ENCODE measurements at regions not wholly inside any gene's neighbourhood (a gene's known extent, or its start where the extent isn't known, plus 50 kb on each side); places are given as distances from the start of the nearest gene placed in this dataset.

GRCh38 chr6:129967427-129967826 lies 51.0 kb upstream of the L3MBTL3 start:
- Mint-ChIP-seq H3K4me1 (no peaks in the 10 kb centered on the region), H3K4me3 (no peak overlapping the region), H3K36me3 (ENCODE audit: low read depth) (no peaks in the 10 kb centered on the region), H3K9me3 (peaks cover 4% of the 10 kb centered on the region), H3K27me3 (ENCODE audit: low read depth, poor library complexity) (no peaks in the 10 kb centered on the region), H3K27ac (no peak overlapping the region)
- no peak for TF ChIP-seq CTCF (IDR thresholded peaks at IDR 0.05)
- no peak for DNase-seq

DNA sequence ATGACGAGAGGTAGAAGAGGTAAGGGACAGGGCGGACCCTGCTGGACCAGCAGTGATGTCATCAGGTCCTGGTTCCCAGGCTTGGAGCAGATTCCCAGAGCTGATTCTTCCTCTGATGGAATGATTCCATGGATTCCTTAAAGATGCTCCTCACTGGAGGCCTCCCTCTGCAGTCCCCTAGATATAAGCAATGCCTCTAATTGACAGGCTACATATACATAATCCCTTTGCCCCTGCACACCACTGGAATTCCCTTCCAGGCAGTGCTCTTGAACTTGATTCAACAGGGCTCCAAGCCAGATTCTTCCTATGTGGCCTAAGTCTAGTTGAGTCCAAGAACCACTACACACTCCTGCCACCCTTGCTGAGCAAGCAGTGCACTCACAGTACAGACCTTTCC lies 52.3 kb upstream of the L3MBTL3 start:
- H3K4me1 Mint-ChIP-seq: no peaks in the 10 kb centered on the region
- TF ChIP-seq CTCF (IDR thresholded peaks at IDR 0.05): no peak
- H3K9me3 Mint-ChIP-seq: peaks cover 4% of the 10 kb centered on the region
- no peak overlapping the region for H3K4me3 Mint-ChIP-seq
- H3K36me3 Mint-ChIP-seq (ENCODE audit: low read depth): no peaks in the 10 kb centered on the region
- H3K27ac Mint-ChIP-seq: no peak overlapping the region
- no peaks in the 10 kb centered on the region for H3K27me3 Mint-ChIP-seq (ENCODE audit: low read depth, poor library complexity)
- DNase-seq: no peak

DNA sequence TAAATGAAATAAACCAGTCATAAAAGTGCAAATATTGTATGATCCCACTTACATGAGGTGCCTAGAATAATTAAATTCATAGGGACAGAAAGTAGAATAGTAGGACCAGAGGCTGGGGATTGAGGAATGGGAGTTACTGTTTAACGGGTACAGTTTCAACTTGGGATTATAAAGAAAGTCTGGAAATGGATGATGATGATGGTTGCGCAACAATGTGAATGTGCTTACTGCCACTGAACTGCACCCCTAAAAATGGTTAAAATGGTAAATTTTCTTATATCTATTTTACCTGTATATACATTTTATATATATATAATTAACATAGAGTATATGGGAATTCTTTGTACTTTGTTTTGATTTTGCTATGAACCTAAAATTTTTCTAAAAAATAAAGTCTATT lies 53.3 kb upstream of the L3MBTL3 start:
- no peak for DNase-seq
- H3K9me3 Mint-ChIP-seq: peaks cover 4% of the 10 kb centered on the region
- no peaks in the 10 kb centered on the region for H3K4me1 Mint-ChIP-seq
- no peaks in the 10 kb centered on the region for H3K36me3 Mint-ChIP-seq (ENCODE audit: low read depth)
- no peaks in the 10 kb centered on the region for H3K27me3 Mint-ChIP-seq (ENCODE audit: low read depth, poor library complexity)
- H3K27ac Mint-ChIP-seq: no peak overlapping the region
- H3K4me3 Mint-ChIP-seq: no peak overlapping the region
- TF ChIP-seq CTCF (IDR thresholded peaks at IDR 0.05): no peak

DNA sequence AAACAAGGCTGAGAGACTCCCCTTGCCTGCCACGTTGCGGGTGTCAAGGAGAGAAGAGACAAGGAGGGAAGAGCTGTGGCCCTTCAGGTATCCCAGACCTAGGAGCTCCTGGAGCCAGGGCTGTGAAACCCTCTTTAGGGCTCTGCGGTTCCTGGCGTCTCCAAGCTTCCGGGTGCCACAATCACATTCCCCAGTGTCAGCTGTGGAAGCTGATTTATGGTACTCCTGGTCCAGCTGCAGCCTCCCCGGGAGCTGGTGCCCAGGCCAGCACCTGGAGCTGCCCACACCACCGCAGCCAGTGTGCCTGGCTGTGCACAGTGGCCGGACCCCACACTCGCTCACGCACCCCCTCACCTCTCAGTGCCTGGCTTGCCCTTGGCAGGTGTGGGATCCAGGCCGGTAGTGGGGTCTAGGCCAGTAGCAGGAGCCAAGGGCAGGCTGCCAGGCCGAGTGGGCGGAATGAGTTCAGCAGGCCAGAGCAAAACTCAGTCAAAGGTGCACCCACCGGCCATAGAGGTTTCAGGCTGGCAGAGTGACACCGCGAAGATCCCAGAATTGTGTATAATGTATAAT lies 58.9 kb upstream of the L3MBTL3 start:
- Mint-ChIP-seq H3K4me3 (no peak overlapping the region), H3K27me3 (ENCODE audit: low read depth, poor library complexity) (no peaks in the 10 kb centered on the region), H3K36me3 (ENCODE audit: low read depth) (no peaks in the 10 kb centered on the region), H3K27ac (no peak overlapping the region), H3K9me3 (peaks cover 4% of the 10 kb centered on the region), H3K4me1 (no peaks in the 10 kb centered on the region)
- no peak for TF ChIP-seq CTCF (IDR thresholded peaks at IDR 0.05)
- DNase-seq: peak; percentile 28

GRCh38 chr6:129957941-129958898 lies 60.2 kb upstream of the L3MBTL3 start:
- H3K27me3 Mint-ChIP-seq (ENCODE audit: low read depth, poor library complexity): no peaks in the 10 kb centered on the region
- no peaks in the 10 kb centered on the region for H3K36me3 Mint-ChIP-seq (ENCODE audit: low read depth)
- DNase-seq: no peak
- no peak for TF ChIP-seq CTCF (IDR thresholded peaks at IDR 0.05)
- no peaks in the 10 kb centered on the region for H3K4me1 Mint-ChIP-seq
- H3K4me3 Mint-ChIP-seq: no peak overlapping the region
- H3K9me3 Mint-ChIP-seq: no peaks in the 10 kb centered on the region
- H3K27ac Mint-ChIP-seq: no peak overlapping the region

Measured in nephron progenitor cell (in vitro differentiated cells).